ENCODE measurements at regions not wholly inside any gene's neighbourhood (a gene's known extent, or its start where the extent isn't known, plus 50 kb on each side); places are given as distances from the start of the nearest gene placed in this dataset.

GRCh38 chr11:104588970-104589369 lies 309.3 kb downstream of the CASP12 start:
- TF ChIP-seq GATA2 (IDR thresholded peaks at IDR 0.05; ENCODE audit: low read depth, low read length): no peak
- TF ChIP-seq GATA3 (IDR thresholded peaks at IDR 0.05; ENCODE audit: low read depth, low read length): no peak
